ENCODE measurements at regions not wholly inside any gene's neighbourhood (a gene's known extent, or its start where the extent isn't known, plus 50 kb on each side); places are given as distances from the start of the nearest gene placed in this dataset.

DNA sequence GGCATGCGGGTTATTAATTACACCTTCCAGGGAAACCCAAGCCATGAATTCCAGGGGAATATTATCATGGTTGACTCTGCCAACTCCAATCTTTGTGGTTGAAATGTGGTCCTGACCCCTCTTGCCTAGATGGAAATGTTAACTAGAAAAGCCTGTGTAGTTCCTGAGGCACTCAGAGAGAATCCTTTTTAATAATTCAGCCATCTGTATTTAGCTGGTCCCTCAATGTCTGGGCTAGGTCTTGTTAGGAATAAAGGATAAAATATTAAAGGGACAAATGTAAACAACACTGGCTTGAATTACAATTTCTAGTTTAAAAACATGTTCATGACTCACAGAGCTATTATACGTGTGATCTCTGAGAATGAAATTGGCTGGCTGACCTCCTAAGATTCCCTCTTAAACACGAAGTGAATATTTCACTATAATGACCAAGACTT is 435.2 kb upstream of the SUCLG2 start:
- DNase-seq: no peak
- no peak for ATAC-seq
- intact Hi-C loops (cut with micrococcal nuclease): no loop called here

DNA sequence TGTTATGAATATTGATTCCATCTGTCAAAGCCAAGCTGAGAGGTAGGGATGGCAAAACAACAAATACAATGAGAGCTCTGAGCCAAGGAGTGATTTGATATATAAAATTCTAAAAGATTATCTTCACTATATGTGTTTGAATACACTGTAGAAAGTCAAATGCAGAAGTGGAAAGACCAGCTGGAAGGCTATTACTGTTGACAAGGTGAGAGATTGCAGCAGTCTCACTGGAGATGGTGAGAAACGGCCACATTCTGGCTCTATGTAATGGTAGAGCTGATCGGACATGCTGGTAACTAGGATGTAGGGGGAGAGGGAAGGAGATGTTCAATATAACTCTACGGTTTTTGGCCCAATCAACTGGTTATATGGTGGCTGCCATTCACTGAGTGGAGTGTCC is 434.2 kb upstream of the SUCLG2 start:
- ATAC-seq: no peak
- DNase-seq: no peak
- intact Hi-C loops (cut with micrococcal nuclease): no loop called here

DNA sequence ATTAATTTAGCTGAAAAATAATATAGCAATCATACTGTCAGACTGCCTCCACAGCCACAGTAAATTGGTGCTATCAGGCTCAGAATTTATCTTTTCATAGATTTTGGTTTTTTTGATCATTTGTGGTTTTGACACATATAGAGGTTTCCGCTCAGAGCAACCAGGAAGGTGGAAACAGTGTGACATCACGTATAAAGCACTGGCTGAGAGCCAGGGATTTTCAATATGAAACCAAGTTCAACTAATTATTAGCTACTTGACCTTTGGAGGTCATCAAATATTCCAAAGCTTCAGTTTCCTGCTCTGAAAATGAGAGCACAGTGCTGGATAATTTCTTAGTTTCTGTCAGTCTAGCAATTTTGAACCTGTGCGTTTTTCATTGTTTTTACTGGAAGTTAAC is 433.8 kb upstream of the SUCLG2 start:
- ATAC-seq: no peak

DNA sequence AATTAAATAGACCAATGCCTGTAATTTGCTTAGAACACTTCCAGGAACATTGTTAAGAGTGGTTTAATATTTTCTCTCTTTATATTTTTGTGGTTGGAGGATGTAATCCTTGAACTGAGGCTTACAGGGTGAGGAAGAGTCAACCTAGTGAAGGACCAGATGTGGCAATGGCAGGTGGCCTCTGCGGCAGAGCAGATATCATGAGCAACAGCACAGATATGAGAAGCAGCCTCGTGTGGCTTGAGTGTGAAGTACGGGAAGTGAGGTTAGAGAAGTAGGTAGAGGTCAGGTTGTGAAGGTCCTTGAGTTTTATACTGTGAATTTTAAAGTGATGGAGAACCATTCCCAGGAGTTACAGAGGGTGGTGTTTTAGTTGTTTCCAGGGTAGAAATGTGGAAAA is 417.6 kb upstream of the SUCLG2 start:
- ATAC-seq: no peak
- intact Hi-C loops (cut with micrococcal nuclease): no loop called here
- DNase-seq: no peak

More for the DNA sequence above, 433.8 kb upstream of the SUCLG2 start:
- no peak for DNase-seq
- intact Hi-C loops (cut with micrococcal nuclease): no loop called here

DNA sequence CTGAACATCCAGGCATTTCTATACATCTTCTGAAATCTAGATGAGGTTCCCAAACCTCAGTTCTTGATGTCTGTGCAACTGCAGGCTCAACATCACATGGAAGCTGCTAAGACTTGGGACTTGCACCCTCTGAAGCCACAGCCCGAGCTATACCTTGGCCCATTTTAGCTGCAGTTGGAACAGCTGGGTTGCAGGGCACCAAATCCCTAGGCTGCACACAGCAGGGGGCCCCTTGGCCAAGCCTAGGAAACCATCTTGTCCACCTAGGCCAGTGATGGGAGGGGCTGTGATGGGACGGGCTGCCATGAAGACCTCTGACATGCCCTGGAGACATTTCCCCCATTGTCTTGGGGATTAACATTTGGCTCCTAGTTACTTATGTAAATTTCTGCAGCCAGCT is 415.8 kb upstream of the SUCLG2 start:
- DNase-seq: no peak
- ATAC-seq: no peak
- intact Hi-C loops (cut with micrococcal nuclease): no loop called here

DNA sequence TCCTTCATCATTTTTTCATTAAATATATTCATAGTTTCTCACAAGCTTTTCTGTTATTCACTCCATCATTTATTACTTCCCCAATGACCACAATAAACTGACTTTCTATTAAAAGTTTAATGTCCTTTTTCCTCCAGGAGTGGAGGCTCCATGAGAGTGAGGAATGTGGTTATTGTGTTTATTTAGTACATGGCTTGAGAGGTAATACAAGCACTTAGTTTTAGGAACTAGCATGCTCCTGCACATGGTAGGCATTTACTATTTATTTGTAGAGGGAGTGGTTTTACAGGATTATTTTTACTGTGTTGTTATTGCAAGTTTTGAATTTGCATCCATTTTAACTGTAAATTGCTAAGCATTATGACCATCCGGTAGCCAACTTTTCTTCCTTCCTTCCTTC is 412.9 kb upstream of the SUCLG2 start:
- DNase-seq: no peak
- ATAC-seq: no peak
- intact Hi-C loops (cut with micrococcal nuclease): no loop called here

DNA sequence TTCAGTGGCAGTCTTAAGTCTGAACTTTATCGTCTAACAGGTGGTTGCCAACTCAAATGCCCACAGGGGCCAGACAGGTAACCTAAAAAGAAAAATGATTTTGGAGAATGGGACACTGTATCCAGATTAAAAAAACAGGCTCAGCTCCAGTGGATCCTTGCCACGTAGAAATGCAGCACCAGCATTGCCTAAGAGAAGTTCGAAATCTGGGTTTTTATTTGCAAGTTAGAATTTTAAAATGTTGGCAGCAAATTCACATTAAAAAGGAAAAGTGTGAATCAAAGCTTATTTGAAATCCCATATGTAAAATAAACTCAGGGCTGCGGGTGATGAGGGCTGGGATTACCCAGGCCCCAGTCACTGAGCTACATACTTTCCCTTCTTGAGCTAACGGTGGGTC is 408.5 kb upstream of the SUCLG2 start:
- DNase-seq: no peak
- ATAC-seq: no peak
- intact Hi-C loops (cut with micrococcal nuclease): no loop called here

DNA sequence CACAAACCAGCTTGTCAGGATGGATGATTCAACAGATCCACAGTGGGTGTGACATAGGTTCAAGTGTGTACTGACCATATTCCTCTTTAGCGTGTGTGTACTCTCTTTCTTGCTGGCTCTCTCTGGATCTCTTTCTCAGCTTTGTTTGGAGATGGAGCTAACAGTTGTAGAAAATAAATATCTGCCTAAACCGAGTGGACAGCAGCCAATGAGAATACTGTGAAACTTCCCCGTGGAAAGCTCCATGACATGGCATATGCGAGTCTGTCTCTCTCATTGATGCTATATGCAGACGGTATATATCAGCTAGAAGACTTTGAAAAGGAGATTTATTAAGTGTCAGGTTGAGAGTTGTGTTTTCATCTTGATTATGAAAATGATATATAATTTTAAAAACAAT is 406.5 kb upstream of the SUCLG2 start:
- intact Hi-C loops (cut with micrococcal nuclease): no loop called here
- DNase-seq: no peak
- ATAC-seq: no peak

DNA sequence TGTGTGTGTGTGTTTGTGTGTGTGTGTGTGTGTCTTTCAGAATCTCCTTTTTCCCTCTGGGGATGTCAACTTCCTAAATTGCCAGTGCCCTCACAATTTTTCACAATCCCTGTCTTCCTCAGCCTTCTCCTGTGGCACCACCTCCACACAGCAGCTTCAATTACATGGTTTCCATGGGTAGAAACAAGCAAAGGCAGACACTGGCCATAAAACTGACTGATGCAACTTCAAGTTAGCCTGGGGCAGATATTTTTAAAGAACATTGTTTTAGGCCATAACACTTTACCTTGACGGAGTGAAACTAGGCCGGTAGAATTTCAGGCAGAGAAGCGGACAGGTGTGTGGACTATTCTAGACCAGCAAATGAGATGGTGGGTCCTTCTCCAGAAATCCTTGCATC is 405.8 kb upstream of the SUCLG2 start:
- DNase-seq: no peak
- intact Hi-C loops (cut with micrococcal nuclease): no loop called here
- no peak for ATAC-seq

DNA sequence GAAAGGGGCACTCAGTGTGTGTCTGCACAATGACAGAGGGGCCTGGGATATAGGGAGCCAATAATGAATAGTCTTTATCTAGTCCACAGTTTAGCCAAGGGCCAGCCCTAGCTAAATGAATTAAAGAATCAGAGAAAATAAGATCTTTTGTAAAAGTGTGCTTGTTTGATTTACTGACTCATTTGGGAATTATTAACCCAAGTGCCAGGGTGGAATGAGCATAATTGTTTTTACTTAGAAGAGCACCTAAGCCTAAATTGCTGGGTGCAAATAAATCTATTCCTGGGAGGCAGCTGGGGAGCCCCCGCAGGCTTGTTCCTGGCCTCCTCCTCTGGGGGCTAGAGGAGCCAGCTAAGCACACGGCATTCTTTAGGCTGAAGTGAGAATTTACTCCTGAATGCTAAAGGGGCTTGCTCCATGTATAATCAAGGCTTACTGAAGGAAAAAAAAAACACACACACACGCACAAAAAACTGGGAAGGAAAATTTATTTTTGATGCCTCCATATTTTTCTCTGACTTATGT is 405.3 kb upstream of the SUCLG2 start:
- ATAC-seq: no peak
- intact Hi-C loops (cut with micrococcal nuclease): no loop called here

DNA sequence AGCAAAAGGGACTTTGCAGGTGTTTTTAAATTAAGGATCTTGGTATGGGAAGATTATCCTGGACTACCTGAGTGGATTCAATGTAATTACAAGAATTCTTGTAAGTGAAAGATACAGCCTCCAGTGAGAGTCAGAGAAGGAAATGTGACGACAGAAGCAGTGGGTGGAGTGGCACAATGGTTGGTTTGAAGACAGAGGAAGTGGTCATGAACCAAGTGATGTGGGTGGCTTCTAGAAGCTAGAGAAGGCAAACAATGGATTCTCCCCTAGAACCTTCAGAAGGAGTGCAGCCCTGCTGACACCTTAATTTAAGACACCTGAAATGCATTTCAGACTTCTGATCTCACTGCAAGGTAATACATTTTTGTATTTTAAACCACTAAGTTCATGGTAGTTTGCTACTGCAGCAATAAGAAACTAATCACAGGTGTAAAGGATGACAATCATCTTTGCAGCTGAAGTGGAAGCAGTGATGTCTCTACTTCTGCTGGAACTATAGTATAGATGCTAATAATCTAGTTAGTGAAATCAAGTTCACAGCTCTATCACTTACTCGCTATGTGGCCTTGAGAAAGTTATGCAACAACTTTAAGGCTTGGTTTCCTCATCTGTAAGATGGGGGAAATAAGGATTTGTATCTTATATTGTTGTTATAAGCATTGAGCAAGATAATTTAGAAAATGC is 403.4 kb upstream of the SUCLG2 start:
- DNase-seq: no peak
- ATAC-seq: no peak
- intact Hi-C loops (cut with micrococcal nuclease): no loop called here

More for the DNA sequence above, 405.3 kb upstream of the SUCLG2 start:
- DNase-seq: no peak

DNA sequence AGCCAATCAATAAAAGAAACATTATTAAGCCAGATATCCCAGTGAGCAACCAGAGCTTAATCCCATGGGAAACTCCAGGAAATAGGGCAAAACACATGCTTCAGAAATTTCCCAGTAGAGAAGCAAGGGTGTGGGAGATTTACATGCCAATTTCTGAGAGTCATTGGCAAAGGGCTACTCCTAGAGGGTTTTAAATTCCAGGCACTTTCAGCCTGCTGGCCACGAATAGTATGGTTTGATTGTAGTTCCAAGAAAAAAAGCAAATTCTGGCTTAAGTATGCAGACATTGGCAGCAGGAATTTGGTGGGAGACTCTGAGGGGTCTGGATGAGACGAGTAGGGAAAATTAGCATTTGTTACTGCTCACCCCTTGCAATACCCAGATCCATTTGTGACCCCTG is 402.1 kb upstream of the SUCLG2 start:
- no peak for ATAC-seq
- intact Hi-C loops (cut with micrococcal nuclease): no loop called here
- no peak for DNase-seq

DNA sequence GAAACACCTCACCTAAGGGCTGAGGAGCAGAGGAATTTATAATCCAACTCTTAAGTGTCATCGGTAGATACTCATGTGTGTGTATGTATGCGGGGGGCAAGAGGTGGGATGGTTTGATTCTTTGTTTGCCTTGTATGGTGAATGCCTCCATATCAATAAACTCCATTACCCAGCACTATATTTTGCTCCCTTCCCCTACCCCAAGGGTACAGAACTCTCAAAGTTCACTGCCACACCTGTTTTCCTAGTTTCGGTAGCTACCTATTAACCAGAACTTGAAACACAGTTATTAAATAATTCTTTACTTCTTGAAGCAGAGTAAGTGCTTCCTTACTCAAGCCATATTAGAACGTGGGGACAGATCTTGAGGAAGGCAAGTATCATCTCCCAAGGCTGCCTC is 400.8 kb upstream of the SUCLG2 start:
- DNase-seq (no peak), ATAC-seq (no peak)

DNA sequence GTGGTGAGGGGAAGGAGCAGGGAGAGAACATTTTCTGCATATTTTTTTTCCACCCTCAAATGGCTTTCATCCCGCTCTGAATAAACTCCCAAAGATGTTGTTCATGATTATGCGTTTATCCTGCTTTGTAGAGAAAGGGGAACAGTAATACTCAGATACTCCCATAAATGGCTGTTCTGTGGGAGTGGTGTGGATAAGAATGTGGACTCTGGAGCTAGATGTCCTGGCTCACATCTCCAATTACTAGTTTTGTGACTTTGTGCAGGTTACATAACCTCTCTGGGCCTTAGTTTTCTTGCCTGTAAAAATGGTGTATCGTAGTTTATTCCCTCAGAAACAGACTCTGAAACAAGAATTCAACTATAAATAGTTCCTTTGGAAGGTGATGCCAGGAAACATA is 395.4 kb upstream of the SUCLG2 start:
- DNase-seq (no peak), ATAC-seq (no peak)
- intact Hi-C loops (cut with micrococcal nuclease): no loop called here

More for the DNA sequence above, 400.8 kb upstream of the SUCLG2 start:
- intact Hi-C loops (cut with micrococcal nuclease): no loop called here

DNA sequence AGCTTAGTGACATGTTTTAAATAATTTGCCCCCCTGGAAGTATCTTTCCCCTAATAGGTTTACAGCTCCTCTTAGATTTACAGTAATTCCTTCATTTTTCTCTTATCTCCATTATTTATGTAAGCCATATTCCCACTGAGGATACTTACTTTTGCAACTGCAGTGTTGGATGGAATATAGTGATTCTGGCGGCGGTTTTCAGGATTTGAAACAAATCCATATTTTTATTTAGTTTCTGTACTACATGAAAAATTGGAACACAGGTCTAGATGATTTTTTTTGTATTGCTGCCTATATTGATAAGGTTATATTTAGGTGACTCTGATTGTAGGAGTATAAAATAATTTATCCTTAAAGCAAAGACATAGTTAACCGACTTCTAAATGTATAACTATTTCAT is 391.6 kb upstream of the SUCLG2 start:
- DNase-seq (no peak), ATAC-seq (no peak)
- intact Hi-C loops (cut with micrococcal nuclease): no loop called here

DNA sequence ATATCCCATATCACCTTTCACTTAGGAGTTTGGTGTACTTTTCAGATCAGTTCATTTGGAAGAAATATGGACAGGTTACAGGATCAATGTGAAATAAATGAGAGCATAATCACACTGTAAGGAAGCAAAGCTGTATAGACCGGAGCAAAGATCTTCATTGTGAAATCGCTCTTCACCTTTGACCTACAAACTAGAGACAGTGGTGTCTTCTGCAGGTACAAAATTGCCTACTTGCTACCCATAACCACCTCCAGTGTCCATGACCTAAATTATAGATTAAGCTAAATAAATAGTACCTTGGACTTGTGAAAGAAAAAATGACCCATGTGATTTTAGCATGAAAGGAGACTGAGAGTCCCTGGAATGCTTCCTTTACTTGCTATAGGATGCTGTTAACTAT is 379.5 kb upstream of the SUCLG2 start:
- ATAC-seq: no peak
- DNase-seq: no peak
- intact Hi-C loops (cut with micrococcal nuclease): no loop called here

DNA sequence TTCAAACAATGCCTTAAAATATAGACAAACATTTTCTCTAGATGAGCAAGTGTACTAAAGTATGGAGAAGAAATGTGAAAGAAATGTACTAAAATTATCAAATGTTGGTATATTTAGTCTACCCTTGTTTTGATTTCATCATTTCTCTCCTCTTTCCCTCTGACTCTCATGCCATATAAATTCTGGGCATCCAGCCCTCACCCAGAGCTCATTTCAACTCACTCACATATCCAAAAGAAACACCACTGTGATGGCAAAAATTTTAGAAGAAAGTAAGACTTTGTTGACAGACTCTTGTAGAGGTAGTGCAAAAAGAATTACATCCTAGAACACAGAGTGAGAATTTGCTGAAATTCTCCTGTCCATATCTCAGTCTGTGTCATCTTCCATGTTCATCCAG is 377.8 kb upstream of the SUCLG2 start:
- DNase-seq (no peak), ATAC-seq (no peak)
- intact Hi-C loops (cut with micrococcal nuclease): no loop called here

DNA sequence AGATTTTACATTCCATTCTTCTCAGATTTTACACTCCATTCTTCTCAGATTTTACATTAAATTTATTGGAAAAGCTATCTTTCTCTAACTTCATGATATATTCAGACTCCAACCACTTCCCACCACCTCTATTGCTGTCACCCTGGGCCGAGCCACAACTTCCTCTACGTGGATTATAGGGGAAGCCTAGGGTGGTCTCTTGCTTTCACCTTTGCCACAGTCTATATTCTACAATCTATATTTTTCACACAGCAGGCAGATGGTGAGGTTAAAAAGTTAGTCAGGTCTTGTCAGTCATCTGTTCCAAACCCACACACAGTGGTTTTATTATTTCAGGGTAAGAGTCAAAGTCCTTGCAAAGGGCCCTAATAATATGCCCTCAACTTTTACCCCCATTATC is 370.8 kb upstream of the SUCLG2 start:
- intact Hi-C loops (cut with micrococcal nuclease): no loop called here
- ATAC-seq (no peak), DNase-seq (no peak)

DNA sequence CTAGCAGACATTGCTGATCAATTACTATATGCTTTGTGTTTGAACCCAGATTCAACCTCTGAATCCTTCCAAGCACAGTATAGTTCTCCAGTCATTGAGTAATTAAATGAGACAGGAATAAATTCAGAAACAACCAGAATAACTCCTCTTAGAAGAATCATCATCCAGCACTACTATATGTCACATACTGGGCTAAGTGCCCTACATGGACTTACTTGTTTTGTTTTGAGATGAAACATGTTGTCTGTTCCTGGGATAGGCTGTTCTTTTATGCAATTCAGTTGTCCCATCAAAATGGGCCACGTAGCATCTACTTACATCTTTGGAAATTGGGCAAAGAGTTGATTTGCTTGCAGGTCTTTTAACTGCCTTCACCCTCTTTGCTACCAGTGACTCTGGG is 365.5 kb upstream of the SUCLG2 start:
- intact Hi-C loops (cut with micrococcal nuclease): no loop called here
- no peak for ATAC-seq
- no peak for DNase-seq

DNA sequence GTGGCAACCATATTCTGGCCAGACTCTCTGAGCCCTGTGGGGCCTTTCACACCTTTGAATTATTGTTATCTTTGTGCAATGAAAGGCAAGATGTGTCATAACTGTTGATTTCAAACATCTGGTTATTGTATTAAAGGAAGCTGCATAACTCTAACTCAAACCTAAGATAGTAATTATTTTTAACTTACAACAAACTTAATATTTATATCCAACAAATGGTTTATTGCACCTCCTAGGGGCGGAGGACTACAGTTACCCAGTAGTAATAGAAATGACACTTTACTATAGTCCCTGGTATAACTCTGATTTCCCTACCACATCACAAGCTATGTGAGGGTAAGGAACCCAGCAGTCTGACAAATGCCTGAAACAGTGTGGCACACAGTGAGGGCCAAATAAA is 363.9 kb upstream of the SUCLG2 start:
- DNase-seq: no peak
- no peak for ATAC-seq
- intact Hi-C loops (cut with micrococcal nuclease): no loop called here

DNA sequence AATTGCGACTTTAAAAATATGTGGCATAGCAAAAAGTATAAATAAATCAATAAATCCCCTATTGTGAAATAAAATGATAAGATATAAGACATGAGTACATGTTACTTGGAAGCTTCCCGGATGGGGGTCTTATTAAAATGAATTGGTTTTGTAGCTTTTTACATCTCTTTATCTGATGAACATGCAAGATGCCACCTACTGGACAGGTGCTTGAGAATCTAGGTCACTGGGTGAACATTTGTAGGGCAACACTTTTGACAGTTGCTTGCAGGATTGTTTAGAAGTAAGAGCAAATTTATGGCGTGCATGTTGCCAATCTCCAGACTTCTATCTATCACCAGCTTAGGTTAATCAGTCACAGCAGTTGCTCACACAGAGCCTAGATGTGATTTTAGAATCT is 362.7 kb upstream of the SUCLG2 start:
- DNase-seq (no peak), ATAC-seq (no peak)
- intact Hi-C loops (cut with micrococcal nuclease): no loop called here

DNA sequence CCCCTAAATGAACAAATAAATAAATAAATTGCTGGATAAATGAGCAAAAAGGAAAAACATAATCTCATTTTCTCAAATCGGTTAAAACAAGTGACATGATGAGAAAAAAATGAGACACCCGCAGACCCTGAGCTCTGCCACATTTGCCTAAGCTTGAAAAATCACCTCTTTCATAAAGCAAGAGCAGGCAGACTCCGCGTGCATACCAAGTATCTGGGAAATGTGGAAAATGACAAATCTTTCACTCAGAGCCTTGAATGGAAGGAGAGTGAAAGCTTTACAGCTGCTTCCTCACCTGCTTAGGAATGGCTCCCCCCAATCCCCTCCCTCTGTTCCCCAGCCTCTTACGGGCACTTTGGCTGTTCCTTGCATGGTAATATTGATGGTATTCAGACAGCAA is 355.5 kb upstream of the SUCLG2 start:
- intact Hi-C loops (cut with micrococcal nuclease): no loop called here
- ATAC-seq (no peak), DNase-seq (no peak)

Measured in left ventricle myocardium superior (tissue), 1 donor.